Liver (tissue), 8 donors: ENCODE measurements at regions not wholly inside any gene's neighbourhood (a gene's known extent, or its start where the extent isn't known, plus 50 kb on each side); places are given as distances from the start of the nearest gene placed in this dataset.

Experiments used
- DNase-seq: peaks from one replicate; pipeline ENCODE4 v3.0.0-alpha.2; 2017; ENCODE audit warnings: low spot score
- H3K27ac ChIP-seq, 2 donors: one replicate each; pipeline ENCODE4 v1.7.0; 2013; ENCODE audit warnings: inconsistent platforms in 2 of 2, low read length in 2 of 2, control low read depth in 1 of 2, low read depth in 1 of 2, mild to moderate bottlenecking in 1 of 2
- H3K27me3 ChIP-seq, 4 donors: one replicate each; pipeline versions ENCODE4 v1.6.1 to v1.7.0; 2013; ENCODE audit warnings: low read length in 3 of 4, inconsistent platforms in 1 of 4, mild to moderate bottlenecking in 1 of 4, moderate library complexity in 1 of 4; ENCODE audit not compliant: control insufficient read depth in 4 of 4, insufficient read depth in 4 of 4
- H3K36me3 ChIP-seq, 4 donors: one replicate each; pipeline versions ENCODE4 v1.6.1 to v1.7.0; 2013; ENCODE audit warnings: low read length in 3 of 4, mild to moderate bottlenecking in 3 of 4, low read depth in 1 of 4, moderate library complexity in 1 of 4; ENCODE audit not compliant: control insufficient read depth in 4 of 4, insufficient read depth in 3 of 4
- H3K4me1 ChIP-seq, 4 donors: one replicate each; pipeline versions ENCODE4 v1.6.1 to v1.7.0; 2013; ENCODE audit warnings: low read length in 3 of 4, mild to moderate bottlenecking in 3 of 4, moderate library complexity in 1 of 4; ENCODE audit not compliant: control insufficient read depth in 4 of 4, insufficient read depth in 4 of 4
- H3K4me3 ChIP-seq, 3 donors: one replicate each; pipeline versions ENCODE4 v1.6.1 to v1.7.0; 2013; ENCODE audit warnings: low read length in 3 of 3, control low read depth in 1 of 3, low read depth in 1 of 3, mild to moderate bottlenecking in 1 of 3
- H3K9ac ChIP-seq, 2 donors: one replicate each; pipeline ENCODE4 v1.7.0; 2013; ENCODE audit warnings: low read length in 2 of 2, mild to moderate bottlenecking in 2 of 2, moderate library complexity in 2 of 2, control low read depth in 1 of 2, low read depth in 1 of 2
- H3K9me3 ChIP-seq, 4 donors: one replicate each; pipeline versions ENCODE4 v1.6.1 to v1.7.0; 2013; ENCODE audit warnings: low read length in 3 of 4; ENCODE audit not compliant: control insufficient read depth in 4 of 4
- CTCF ChIP-seq: fragments of 150-350 bp; IDR thresholded peaks from 2 replicates; pipeline ENCODE4 v1.5.1; 2017; ENCODE audit warnings: improper control_type of control experiment, low read depth, low read length; ENCODE audit not compliant: missing input control
- EGR1 ChIP-seq, 2 donors: IDR thresholded peaks; 2 replicates each; pipeline ENCODE4 v1.6.1; 2016 to 2018; ENCODE audit warnings: antibody characterized with exemption in 2 of 2, low read depth in 2 of 2
- FOXA1 ChIP-seq: IDR thresholded peaks from 2 replicates; pipeline ENCODE4 v1.6.1; 2016; ENCODE audit warnings: antibody characterized with exemption
- FOXA2 ChIP-seq: IDR thresholded peaks from 2 replicates; pipeline ENCODE4 v1.6.1; 2016; ENCODE audit warnings: antibody characterized with exemption
- GABPA ChIP-seq, 2 donors: IDR thresholded peaks in 1 of 2; conservative IDR thresholded peaks in 1 of 2; 2 replicates each; pipeline ENCODE4 v1.6.1; 2016; ENCODE audit warnings: antibody characterized with exemption in 2 of 2, mild to moderate bottlenecking in 1 of 2, moderate library complexity in 1 of 2
- HNF4G ChIP-seq: IDR thresholded peaks from 2 replicates; pipeline ENCODE4 v1.6.1; 2016; ENCODE audit warnings: antibody characterized with exemption
- JUND ChIP-seq, 2 donors: IDR thresholded peaks; 2 replicates each; pipeline ENCODE4 v1.6.1; 2016; ENCODE audit warnings: antibody characterized with exemption in 2 of 2
- MAX ChIP-seq: IDR thresholded peaks from 2 replicates; pipeline ENCODE4 v1.6.1; 2016; ENCODE audit warnings: antibody characterized with exemption
- NR2F2 ChIP-seq: IDR thresholded peaks from 2 replicates; pipeline ENCODE4 v1.6.1; 2016; ENCODE audit warnings: antibody characterized with exemption
- RAD21 ChIP-seq, 2 donors: IDR thresholded peaks; 2 replicates each; pipeline ENCODE4 v1.6.1; 2016; ENCODE audit warnings: antibody characterized with exemption in 2 of 2, mild to moderate bottlenecking in 2 of 2
- REST ChIP-seq: IDR thresholded peaks from 2 replicates; pipeline ENCODE4 v1.6.1; 2016; ENCODE audit warnings: antibody characterized with exemption, mild to moderate bottlenecking
- RXRA ChIP-seq, 2 donors: IDR thresholded peaks; 2 replicates each; pipeline ENCODE4 v1.6.1; 2017 to 2018; ENCODE audit warnings: antibody characterized with exemption in 2 of 2, mild to moderate bottlenecking in 1 of 2
- SP1 ChIP-seq: IDR thresholded peaks from 2 replicates; pipeline ENCODE4 v1.6.1; 2018; ENCODE audit warnings: antibody characterized with exemption, mild to moderate bottlenecking
- TAF1 ChIP-seq: conservative IDR thresholded peaks from 2 replicates; pipeline ENCODE4 v1.6.1; 2016; ENCODE audit warnings: antibody characterized with exemption, mild to moderate bottlenecking
- YY1 ChIP-seq: IDR thresholded peaks from 2 replicates; pipeline ENCODE4 v1.6.1; 2016; ENCODE audit warnings: antibody characterized with exemption, mild to moderate bottlenecking
- ZBTB33 ChIP-seq: IDR thresholded peaks from 2 replicates; pipeline ENCODE4 v1.6.1; 2016; ENCODE audit warnings: antibody characterized with exemption
- WGBS: extraction: QIAGEN DNeasy Blood & Tissue Kit; methylation state at CpG from one replicate; pipeline ENCODE4 v1.1.7; 2013; 5-methylcytosine and 5-hydroxymethylcytosine counted together
- TF ChIP-seq, protein P1 (sequence below): IDR thresholded peaks from 2 replicates; pipeline ENCODE4 v1.6.1; 2016; ENCODE audit warnings: antibody characterized with exemption
- donor health status: healthy.
- donor health status: healthy.
- donor health status: healthy.
- donor health status: healthy.
- donor health status: healthy.

DNA sequence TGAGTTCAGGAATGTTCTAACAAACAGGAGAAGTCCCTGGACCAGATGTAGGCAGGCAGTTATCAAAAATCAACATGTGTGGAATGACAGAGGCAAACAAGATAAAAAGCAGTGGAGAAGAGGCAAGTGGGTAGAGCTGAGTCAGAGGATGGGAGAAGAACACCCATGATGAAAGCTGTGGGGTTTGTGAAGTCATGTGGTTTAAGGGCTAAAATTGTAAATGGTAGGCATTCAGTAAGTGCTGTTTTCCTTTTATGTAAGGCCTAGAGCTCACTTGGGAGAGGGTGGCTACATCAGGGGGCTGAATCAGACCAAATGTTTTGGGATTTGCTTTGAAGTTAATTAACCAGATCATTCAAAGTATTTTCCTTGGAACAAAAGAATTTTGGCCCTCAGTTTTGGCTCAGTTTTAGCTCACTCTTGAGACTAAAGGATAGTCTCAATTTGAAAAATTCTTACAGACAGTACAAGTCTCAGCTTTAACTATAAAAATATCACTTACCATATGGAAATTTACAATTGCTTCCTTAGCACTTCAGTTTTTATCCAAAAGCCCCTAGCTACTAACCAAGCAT is 114.5 kb upstream of the PCDH7 start:
- Histone ChIP-seq H3K4me1 (no peaks in the 10 kb centered on the region), H3K27ac (no peak overlapping the region), H3K9me3 (no peaks in the 10 kb centered on the region), H3K36me3 (no peaks in the 10 kb centered on the region), H3K9ac (no peak overlapping the region), H3K4me3 (no peak overlapping the region), H3K27me3 (no peaks in the 10 kb centered on the region)
- no peak for DNase-seq
- no peak for TF ChIP-seq FOXA1
- TF ChIP-seq MAX = no peak
- TF ChIP-seq RAD21 (IDR thresholded peaks at IDR 0.05) = no peak
- no peak for TF ChIP-seq EGR1 (IDR thresholded peaks at IDR 0.05; ENCODE audit: low read depth in 2 of 2)
- no peak for TF ChIP-seq CTCF
- TF ChIP-seq TAF1 = no peak
- no peak for TF ChIP-seq HNF4G
- no peak for TF ChIP-seq YY1
- no peak for TF ChIP-seq JUND (IDR thresholded peaks at IDR 0.05)
- no peak for TF ChIP-seq FOXA2
- no peak for TF ChIP-seq GABPA (IDR thresholded peaks at IDR 0.05 in 1 of 2, conservative IDR thresholded peaks at IDR 0.05 in 1 of 2)
- TF ChIP-seq RXRA (IDR thresholded peaks at IDR 0.05) = no peak
- no peak for TF ChIP-seq ZBTB33
- TF ChIP-seq SP1 = no peak
- TF ChIP-seq, protein P1, sequence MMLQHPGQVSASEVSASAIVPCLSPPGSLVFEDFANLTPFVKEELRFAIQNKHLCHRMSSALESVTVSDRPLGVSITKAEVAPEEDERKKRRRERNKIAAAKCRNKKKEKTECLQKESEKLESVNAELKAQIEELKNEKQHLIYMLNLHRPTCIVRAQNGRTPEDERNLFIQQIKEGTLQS = no peak
- TF ChIP-seq REST = no peak

DNA sequence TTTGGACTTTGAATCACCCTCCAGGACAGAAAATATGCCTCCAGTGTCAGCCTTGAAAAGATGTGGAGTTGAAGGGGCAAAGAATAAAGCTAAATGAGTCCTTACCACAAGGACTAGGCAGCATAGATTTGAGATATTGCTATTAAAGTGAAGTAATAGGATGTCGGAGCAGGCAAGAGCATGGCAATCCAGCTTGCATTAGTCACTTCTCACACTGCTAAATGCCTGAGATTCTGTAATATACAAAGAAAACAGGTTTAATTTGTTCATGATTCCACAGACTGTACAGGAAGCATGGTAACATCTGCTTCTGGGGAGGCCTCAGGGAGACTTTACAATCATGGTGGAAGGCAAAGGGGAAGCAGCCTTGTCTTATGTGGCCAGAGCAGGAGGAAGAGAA is 109.8 kb upstream of the PCDH7 start:
- no peak overlapping the region for H3K27ac ChIP-seq
- no peaks in the 10 kb centered on the region for H3K4me1 ChIP-seq
- TF ChIP-seq NR2F2 (no peak), RXRA (IDR thresholded peaks at IDR 0.05) (no peak)
- 82% methylated on average over 1 of the region's 1 CpG for WGBS
- H3K9ac ChIP-seq = no peak overlapping the region
- no peaks in the 10 kb centered on the region for H3K9me3 ChIP-seq
- no peak overlapping the region for H3K4me3 ChIP-seq
- H3K36me3 ChIP-seq = no peaks in the 10 kb centered on the region
- DNase-seq = no peak
- no peaks in the 10 kb centered on the region for H3K27me3 ChIP-seq
